ENCODE measurements at regions not wholly inside any gene's neighbourhood (a gene's known extent, or its start where the extent isn't known, plus 50 kb on each side); places are given as distances from the start of the nearest gene placed in this dataset.

GRCh38 chr13:57270493-57270892 lies 103.5 kb downstream of the PRR20E start:
- H3K27me3 Mint-ChIP-seq = no peaks in the 10 kb centered on the region
- ATAC-seq (ENCODE audit: low read depth) = no peak
- no peak for DNase-seq
- H4K20me1 ChIP-seq (ENCODE audit: control insufficient read depth, insufficient read depth, low read length, poor library complexity, severe bottlenecking) = no peaks in the 10 kb centered on the region
- no peak overlapping the region for H3K4me3 ChIP-seq (ENCODE audit: control extremely low read depth in 1 of 5, extremely low read depth in 1 of 5, insufficient read depth in 1 of 5, low read depth in 2 of 5, low read length in 4 of 5)
- TF ChIP-seq CTCF (IDR thresholded peaks at IDR 0.05) (no peak), EZH2 (IDR thresholded peaks at IDR 0.05; ENCODE audit: borderline replicate concordance, insufficient read depth, low read depth, low read length, poor library complexity, severe bottlenecking) (no peak)
- H3K4me3 Mint-ChIP-seq = no peak overlapping the region
- intact Hi-C loops (cut with micrococcal nuclease) = no loop called here
- no peaks in the 10 kb centered on the region for H3K27me3 ChIP-seq (replicated peaks in 1 of 4; ENCODE audit: control extremely low read depth in 1 of 4, control insufficient read depth in 3 of 4, insufficient read depth in 4 of 4, low read length in 3 of 4)
- no peak overlapping the region for H3K27ac ChIP-seq (ENCODE audit: low read length in 2 of 2)
- ChIA-PET POLR2A (no interaction called here), CTCF (no interaction called here)
- H3K79me2 ChIP-seq (ENCODE audit: control insufficient read depth, insufficient read depth, low read length) = no peaks in the 10 kb centered on the region
- no peaks in the 10 kb centered on the region for H3K9me3 ChIP-seq (ENCODE audit: control extremely low read depth in 1 of 3, control insufficient read depth in 2 of 3, insufficient read depth in 1 of 3, low read length in 2 of 3)
- no peak overlapping the region for H2AFZ ChIP-seq (ENCODE audit: insufficient read depth, low read depth, low read length, poor library complexity, severe bottlenecking)
- H3K4me1 ChIP-seq (ENCODE audit: control insufficient read depth in 2 of 2, insufficient read depth in 2 of 2, low read length in 2 of 2) = no peaks in the 10 kb centered on the region
- H3K36me3 ChIP-seq (replicated peaks in 1 of 2; ENCODE audit: control extremely low read depth in 1 of 2, control insufficient read depth in 1 of 2, extremely low read depth in 1 of 2, insufficient read depth in 2 of 2, low read length in 1 of 2) = no peaks in the 10 kb centered on the region
- no peak overlapping the region for H3K27ac Mint-ChIP-seq
- no peak overlapping the region for H3K4me2 ChIP-seq (replicated peaks; ENCODE audit: low read depth, low read length, poor library complexity, severe bottlenecking)
- H3K4me1 Mint-ChIP-seq = no peaks in the 10 kb centered on the region
- H3K9me3 Mint-ChIP-seq (ENCODE audit: insufficient read depth) = peaks cover 2% of the 10 kb centered on the region
- no peak overlapping the region for H3K9ac ChIP-seq (ENCODE audit: low read length)

GRCh38 chr13:57286511-57287098 lies 119.6 kb downstream of the PRR20E start:
- Histone ChIP-seq H3K9me3 (ENCODE audit: control extremely low read depth in 1 of 3, control insufficient read depth in 2 of 3, insufficient read depth in 1 of 3, low read length in 2 of 3) (peaks cover 0 to 15% (median 1%) of the 10 kb centered on the region in 3 donors), H3K36me3 (replicated peaks in 1 of 2; ENCODE audit: control extremely low read depth in 1 of 2, control insufficient read depth in 1 of 2, extremely low read depth in 1 of 2, insufficient read depth in 2 of 2, low read length in 1 of 2) (no peaks in the 10 kb centered on the region), H2AFZ (ENCODE audit: insufficient read depth, low read depth, low read length, poor library complexity, severe bottlenecking) (no peak overlapping the region), H3K4me1 (ENCODE audit: control insufficient read depth in 2 of 2, insufficient read depth in 2 of 2, low read length in 2 of 2) (no peaks in the 10 kb centered on the region), H3K9ac (ENCODE audit: low read length) (no peak overlapping the region), H3K4me2 (replicated peaks; ENCODE audit: low read depth, low read length, poor library complexity, severe bottlenecking) (no peak overlapping the region), H3K4me3 (ENCODE audit: control extremely low read depth in 1 of 5, extremely low read depth in 1 of 5, insufficient read depth in 1 of 5, low read depth in 2 of 5, low read length in 4 of 5) (no peak overlapping the region), H3K27ac (ENCODE audit: low read length in 2 of 2) (no peak overlapping the region), H3K27me3 (replicated peaks in 1 of 4; ENCODE audit: control extremely low read depth in 1 of 4, control insufficient read depth in 3 of 4, insufficient read depth in 4 of 4, low read length in 3 of 4) (no peaks in the 10 kb centered on the region), H4K20me1 (ENCODE audit: control insufficient read depth, insufficient read depth, low read length, poor library complexity, severe bottlenecking) (no peaks in the 10 kb centered on the region), H3K79me2 (ENCODE audit: control insufficient read depth, insufficient read depth, low read length) (no peaks in the 10 kb centered on the region)
- DNase-seq = no peak
- TF ChIP-seq EZH2 (IDR thresholded peaks at IDR 0.05; ENCODE audit: borderline replicate concordance, insufficient read depth, low read depth, low read length, poor library complexity, severe bottlenecking) (no peak), CTCF (IDR thresholded peaks at IDR 0.05) (no peak)
- intact Hi-C loops (cut with micrococcal nuclease) = no loop called here
- no peak overlapping the region for H3K4me3 Mint-ChIP-seq
- no peaks in the 10 kb centered on the region for H3K9me3 Mint-ChIP-seq (ENCODE audit: insufficient read depth)
- no peak overlapping the region for H3K27ac Mint-ChIP-seq
- H3K27me3 Mint-ChIP-seq = no peaks in the 10 kb centered on the region
- CTCF ChIA-PET = no interaction called here
- ATAC-seq (ENCODE audit: low read depth) = no peak
- POLR2A ChIA-PET = no interaction called here
- 97% methylated on average over 42 of the region's 49 CpGs for WGBS (ENCODE audit: insufficient coverage)
- no peaks in the 10 kb centered on the region for H3K4me1 Mint-ChIP-seq

All from B cell (primary cell).